Sciatic nerve (tissue), 2 donors: ENCODE measurements at regions not wholly inside any gene's neighbourhood (a gene's known extent, or its start where the extent isn't known, plus 50 kb on each side); places are given as distances from the start of the nearest gene placed in this dataset.

Source experiments
- ATAC-seq: fragments of 200-7000 bp; cut with Tn5 transposase; one replicate; pipeline ENCODE4 v1.9.1; 2020; ENCODE audit warnings: mild to moderate bottlenecking, moderate library complexity
- DNase-seq: peaks from one replicate; pipeline ENCODE4 v3.0.0-alpha.2; 2020; ENCODE audit warnings: low spot score
- intact Hi-C: fragments of 100-400 bp; cut with DNase I; formaldehyde crosslinking; loops from one replicate; pipeline ENCODE4 v1.14.2; 2022
- donor health status: DM: no; HTN: no; CAD: no.
- donor health status: DM: no; HTN: no; CAD: no.

DNA sequence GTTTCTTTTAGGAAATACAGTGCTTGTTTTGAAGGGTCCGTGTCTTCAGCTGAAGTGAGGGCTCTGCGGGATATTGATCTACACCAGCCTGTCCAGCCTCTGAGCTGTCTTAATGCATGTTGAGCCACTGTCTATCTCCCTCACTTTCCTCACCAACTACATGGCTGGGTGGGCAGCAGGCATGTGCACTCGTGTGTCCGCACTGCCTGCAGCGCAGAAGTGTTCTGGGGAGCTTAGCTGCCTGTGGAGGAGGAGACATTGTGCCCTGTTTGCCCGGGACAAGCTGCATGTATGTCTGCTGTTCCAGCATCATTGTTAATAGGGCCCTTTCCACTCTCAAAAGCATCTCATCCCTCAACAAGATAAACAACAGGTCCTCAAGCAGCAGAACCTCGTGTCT lies 133.1 kb upstream of the EEPD1 start:
- ATAC-seq (no peak), DNase-seq (no peak)
- intact Hi-C loops: no loop called here

DNA sequence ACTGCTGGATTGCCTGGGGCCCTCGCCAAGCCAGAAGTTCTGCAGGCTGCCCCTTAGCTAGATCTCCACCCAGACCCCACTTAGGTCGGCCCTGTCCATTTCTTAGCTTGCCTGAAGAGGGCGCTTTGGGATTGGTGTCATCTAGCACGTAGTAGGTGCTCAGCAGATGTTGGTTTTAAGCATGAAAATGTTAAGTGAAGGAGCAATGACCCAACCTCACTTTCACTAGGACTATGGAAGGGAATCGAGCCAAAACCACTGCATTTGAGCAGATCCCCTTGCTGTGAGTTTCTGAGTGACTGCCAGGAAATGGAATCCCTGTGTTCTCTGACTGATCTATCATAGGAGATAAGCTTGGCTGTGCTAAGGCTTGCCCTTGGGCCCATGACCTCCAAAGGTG lies 131.7 kb upstream of the EEPD1 start:
- DNase-seq (no peak), ATAC-seq (peak; percentile 38)
- intact Hi-C loops: no loop called here

DNA sequence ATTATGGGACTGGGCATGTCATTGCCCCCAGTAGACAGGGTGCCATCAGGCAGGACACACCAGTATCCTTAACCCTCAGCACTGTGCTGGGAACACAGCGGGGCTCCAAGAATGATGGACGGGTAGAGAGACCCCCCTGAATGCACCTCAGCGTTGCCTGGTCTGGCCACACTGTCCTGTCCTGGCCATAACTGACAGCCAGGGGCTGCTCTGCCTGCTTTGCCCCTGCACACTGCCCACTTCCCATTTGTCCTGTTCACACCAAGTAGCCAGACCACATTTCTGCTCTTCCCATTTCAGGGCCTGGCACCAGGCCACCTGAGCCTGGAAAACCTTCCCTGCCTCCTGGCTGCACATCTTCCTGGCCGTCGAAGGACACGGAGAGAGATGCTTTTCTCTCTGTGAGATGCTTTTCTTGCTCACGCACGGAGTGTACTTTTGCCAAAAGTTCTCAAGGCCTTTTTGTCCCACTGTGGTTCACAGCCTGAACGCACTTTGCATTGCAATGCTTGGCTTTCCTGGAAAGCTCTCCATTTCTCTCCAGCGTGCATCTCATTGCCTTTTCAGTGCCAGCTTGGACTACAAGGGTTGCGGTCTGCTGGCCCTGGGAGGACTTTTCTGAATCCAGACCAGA lies 131.0 kb upstream of the EEPD1 start:
- intact Hi-C loops: no loop called here
- no peak for DNase-seq
- peak; percentile 35 for ATAC-seq

GRCh38 chr7:36023033-36023560 lies 130.0 kb upstream of the EEPD1 start:
- ATAC-seq (no peak), DNase-seq (no peak)
- intact Hi-C loops: no loop called here

DNA sequence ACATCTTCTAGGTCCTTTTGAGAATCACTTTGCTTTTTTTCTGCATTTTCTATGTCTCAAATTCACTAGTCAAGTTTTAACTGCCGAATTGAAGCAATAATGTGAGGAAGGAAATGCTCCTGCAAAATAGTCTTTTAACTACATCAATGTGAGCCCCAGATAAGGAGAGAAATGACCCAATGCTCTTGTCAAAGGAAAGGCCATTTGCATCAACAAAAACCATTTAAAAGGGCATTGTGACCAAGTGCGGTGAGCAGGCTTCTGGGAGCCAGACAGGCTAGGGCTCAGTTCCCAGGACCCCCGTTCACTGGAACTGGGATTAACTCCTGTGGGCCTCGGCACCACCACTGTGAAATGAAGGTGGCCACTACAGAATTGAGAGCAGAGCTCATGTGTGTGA lies 127.9 kb upstream of the EEPD1 start:
- ATAC-seq (no peak), DNase-seq (no peak)
- intact Hi-C loops: no loop called here

GRCh38 chr7:36029311-36029710 lies 123.7 kb upstream of the EEPD1 start:
- ATAC-seq: no peak
- DNase-seq: no peak
- intact Hi-C loops: no loop called here

GRCh38 chr7:36029853-36030515 lies 123.1 kb upstream of the EEPD1 start:
- intact Hi-C loops: no loop called here
- no peak for ATAC-seq
- DNase-seq: no peak

DNA sequence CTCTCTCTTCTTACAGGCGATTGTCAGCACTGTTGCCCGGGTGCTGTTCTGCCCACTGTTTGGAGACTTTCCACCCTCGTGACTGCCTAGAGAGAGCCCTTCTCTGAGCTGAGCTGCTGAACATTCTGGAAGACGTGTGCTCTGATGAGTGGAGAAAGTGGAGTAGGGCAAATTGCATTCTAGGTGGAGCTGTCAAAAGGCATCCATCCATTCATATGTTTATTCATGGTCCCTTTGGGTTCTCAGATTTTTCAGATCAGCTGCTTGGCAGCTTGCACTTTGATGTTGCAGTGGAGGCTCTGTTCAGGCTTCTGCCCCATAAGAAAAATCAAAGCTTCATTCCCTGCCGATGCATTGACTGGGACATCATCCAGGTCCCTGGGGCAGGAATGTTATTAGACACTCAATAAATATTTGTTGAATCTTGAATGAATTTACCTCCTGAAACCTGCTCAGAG lies 120.7 kb upstream of the EEPD1 start:
- no peak for DNase-seq
- intact Hi-C loops: no loop called here
- ATAC-seq: no peak

GRCh38 chr7:36034020-36034419 lies 119.0 kb upstream of the EEPD1 start:
- no peak for ATAC-seq
- DNase-seq: no peak
- intact Hi-C loops: no loop called here

- intact Hi-C loops: no loop called here
- DNase-seq (no peak), ATAC-seq (no peak)
These were observed 117.9 kb upstream of the EEPD1 start for GRCh38 chr7:36035186-36035585.

- ATAC-seq (peak; percentile 43), DNase-seq (no peak)
- intact Hi-C loops: no loop called here
These were observed 116.5 kb upstream of the EEPD1 start for GRCh38 chr7:36036590-36036989.

DNA sequence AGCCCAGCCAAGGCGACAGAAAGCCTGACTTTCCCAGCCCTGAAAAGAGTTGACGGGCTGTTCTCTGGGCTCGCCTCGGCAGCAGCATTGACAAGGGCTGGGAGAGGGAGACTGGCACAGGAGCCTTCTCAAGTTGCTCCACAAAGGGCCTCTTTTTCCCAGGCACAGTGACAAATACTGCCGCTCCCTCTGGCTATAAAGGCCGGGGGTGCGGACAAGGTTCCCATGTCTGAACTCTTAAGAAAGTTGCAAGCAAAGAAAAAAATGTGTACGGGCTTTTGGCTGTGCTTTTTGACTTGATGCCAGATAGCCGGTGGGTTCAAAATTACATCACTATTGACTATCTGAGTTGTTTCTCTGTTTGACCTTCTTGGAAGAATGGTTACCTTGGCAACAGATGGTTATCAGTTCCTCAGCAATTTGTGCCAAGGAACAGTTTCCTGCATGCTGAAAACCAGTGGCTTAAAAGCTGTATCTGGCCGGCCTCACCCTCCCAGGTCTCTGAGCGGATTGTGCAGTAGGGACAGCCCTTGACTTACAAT lies 115.9 kb upstream of the EEPD1 start:
- intact Hi-C loops: no loop called here
- peak; percentile 62 for DNase-seq
- peak; percentile 77 for ATAC-seq

GRCh38 chr7:36038063-36038721 lies 114.9 kb upstream of the EEPD1 start:
- ATAC-seq (no peak), DNase-seq (no peak)
- intact Hi-C loops: no loop called here

- DNase-seq: no peak
- intact Hi-C loops: no loop called here
- no peak for ATAC-seq
These were observed 113.8 kb upstream of the EEPD1 start for GRCh38 chr7:36039243-36039642.

DNA sequence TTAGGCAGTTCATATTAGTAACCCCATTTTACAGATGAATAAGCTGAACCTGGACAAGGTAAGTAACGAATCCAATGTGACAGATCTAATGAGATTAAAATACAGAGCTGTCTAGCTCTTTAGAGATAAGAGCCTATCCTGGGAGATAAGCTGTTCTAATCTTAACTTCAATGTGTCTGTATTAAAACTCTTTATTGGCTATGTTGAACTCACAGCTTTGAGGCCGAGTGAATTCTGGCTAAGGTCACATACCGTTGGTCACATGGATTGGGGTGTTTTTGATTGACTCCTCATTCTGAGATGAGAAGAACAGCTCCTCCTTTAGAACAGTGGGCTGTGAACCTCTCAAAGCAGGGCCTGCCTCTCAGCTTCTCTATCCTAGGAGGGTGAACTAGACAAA lies 113.4 kb upstream of the EEPD1 start:
- ATAC-seq: no peak
- no peak for DNase-seq
- intact Hi-C loops: no loop called here

DNA sequence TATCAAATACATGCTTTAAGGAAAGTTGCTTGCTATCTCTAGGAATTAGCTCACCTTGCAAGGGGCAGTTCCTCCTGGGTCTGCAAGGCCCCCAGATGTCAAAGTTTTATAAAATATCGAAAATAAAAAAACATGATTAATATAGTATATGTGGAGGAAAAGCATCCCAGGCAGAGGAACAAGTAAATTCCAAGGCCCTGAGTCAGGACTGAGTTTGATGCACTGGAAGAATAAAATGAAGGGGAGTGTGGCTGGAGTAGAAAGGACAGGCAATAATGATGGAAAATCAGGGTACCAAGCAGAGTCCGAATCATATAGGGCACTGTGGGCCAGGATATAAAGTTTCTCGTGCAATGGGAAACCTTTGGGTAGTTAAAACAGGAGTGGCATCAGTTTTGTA lies 112.4 kb upstream of the EEPD1 start:
- intact Hi-C loops: no loop called here
- ATAC-seq (no peak), DNase-seq (no peak)

GRCh38 chr7:36044101-36044892 lies 108.8 kb upstream of the EEPD1 start:
- intact Hi-C loops: no loop called here
- no peak for DNase-seq
- ATAC-seq: no peak

GRCh38 chr7:36045326-36045725 lies 107.7 kb upstream of the EEPD1 start:
- DNase-seq (no peak), ATAC-seq (peak; percentile 79)
- intact Hi-C loops: no loop called here

DNA sequence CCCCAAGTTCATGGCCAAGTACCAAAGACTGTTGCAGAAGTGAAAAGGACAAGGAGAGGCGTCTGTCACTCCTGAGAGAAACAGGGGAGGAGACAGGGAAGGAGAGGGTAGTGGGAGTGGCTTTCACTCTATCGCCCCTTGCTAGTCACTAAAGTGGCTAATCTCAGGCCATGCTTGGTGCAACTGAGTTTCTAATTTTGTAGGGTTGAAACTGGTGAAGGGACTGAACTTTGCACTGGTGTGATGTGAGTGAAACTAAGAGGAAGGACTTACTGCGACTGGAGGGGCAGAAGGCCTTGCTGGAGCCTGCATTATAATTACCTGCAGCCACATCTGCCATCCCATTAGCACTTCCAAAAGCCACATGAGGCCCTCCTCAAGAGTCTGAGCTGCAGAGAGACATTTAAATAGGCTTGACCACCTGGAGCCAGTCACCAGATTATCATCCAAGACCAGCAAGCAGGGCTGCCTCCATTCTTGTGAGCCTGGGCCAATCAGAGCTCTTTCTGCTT lies 107.2 kb upstream of the EEPD1 start:
- DNase-seq: no peak
- peak; percentile 41 for ATAC-seq
- intact Hi-C loops: no loop called here
